Endothelial cell (in vitro differentiated cells): ENCODE measurements at regions not wholly inside any gene's neighbourhood (a gene's known extent, or its start where the extent isn't known, plus 50 kb on each side); places are given as distances from the start of the nearest gene placed in this dataset.
"Not testable (repeated sequence)": the region's sequence is repeated elsewhere in the genome, so short reads cannot be mapped to it uniquely, and the experiment has no call there.

Source experiments
- DNase-seq: peaks from one replicate; pipeline ENCODE4 v3.0.0; 2021; ENCODE audit warnings: low spot score
- H3K27ac Mint-ChIP-seq: one replicate; pipeline ENCODE4 v1.8.0; 2021; ENCODE audit warnings: mixed read lengths, inconsistent platforms; ENCODE audit not compliant: unreplicated experiment
- H3K27me3 Mint-ChIP-seq: one replicate; pipeline ENCODE4 v1.8.0; 2021; ENCODE audit warnings: mild to moderate bottlenecking, moderate library complexity, mixed read lengths, inconsistent platforms; ENCODE audit not compliant: unreplicated experiment
- H3K36me3 Mint-ChIP-seq: one replicate; pipeline ENCODE4 v1.8.0; 2021; ENCODE audit warnings: mild to moderate bottlenecking, low read depth, mixed read lengths, inconsistent platforms; ENCODE audit not compliant: unreplicated experiment
- H3K4me1 Mint-ChIP-seq: one replicate; pipeline ENCODE4 v1.8.0; 2021; ENCODE audit warnings: mild to moderate bottlenecking, mixed read lengths, inconsistent platforms; ENCODE audit not compliant: unreplicated experiment
- H3K4me3 Mint-ChIP-seq: one replicate; pipeline ENCODE4 v1.8.0; 2021; ENCODE audit warnings: mild to moderate bottlenecking, mixed read lengths, inconsistent platforms; ENCODE audit not compliant: unreplicated experiment
- H3K9me3 Mint-ChIP-seq: one replicate; pipeline ENCODE4 v1.8.0; 2021; ENCODE audit warnings: mixed read lengths, inconsistent platforms; ENCODE audit not compliant: unreplicated experiment
- TF ChIP-seq, protein P1 (sequence below): fragments of 200-600 bp; sonication (generic); IDR thresholded peaks from one replicate; pipeline ENCODE4 v1.5.0; 2021; ENCODE audit warnings: antibody characterized with exemption; ENCODE audit not compliant: unreplicated experiment

GRCh38 chr4:82097504-82097903 lies 276.3 kb downstream of the HNRNPD start:
- no peak for DNase-seq
- Mint-ChIP-seq H3K27me3 (no peaks in the 10 kb centered on the region), H3K4me1 (peaks cover 7% of the 10 kb centered on the region), H3K9me3 (no peaks in the 10 kb centered on the region), H3K27ac (no peak overlapping the region), H3K36me3 (no peaks in the 10 kb centered on the region), H3K4me3 (no peak overlapping the region)
- TF ChIP-seq, protein P1, sequence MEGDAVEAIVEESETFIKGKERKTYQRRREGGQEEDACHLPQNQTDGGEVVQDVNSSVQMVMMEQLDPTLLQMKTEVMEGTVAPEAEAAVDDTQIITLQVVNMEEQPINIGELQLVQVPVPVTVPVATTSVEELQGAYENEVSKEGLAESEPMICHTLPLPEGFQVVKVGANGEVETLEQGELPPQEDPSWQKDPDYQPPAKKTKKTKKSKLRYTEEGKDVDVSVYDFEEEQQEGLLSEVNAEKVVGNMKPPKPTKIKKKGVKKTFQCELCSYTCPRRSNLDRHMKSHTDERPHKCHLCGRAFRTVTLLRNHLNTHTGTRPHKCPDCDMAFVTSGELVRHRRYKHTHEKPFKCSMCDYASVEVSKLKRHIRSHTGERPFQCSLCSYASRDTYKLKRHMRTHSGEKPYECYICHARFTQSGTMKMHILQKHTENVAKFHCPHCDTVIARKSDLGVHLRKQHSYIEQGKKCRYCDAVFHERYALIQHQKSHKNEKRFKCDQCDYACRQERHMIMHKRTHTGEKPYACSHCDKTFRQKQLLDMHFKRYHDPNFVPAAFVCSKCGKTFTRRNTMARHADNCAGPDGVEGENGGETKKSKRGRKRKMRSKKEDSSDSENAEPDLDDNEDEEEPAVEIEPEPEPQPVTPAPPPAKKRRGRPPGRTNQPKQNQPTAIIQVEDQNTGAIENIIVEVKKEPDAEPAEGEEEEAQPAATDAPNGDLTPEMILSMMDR: no peak

DNA sequence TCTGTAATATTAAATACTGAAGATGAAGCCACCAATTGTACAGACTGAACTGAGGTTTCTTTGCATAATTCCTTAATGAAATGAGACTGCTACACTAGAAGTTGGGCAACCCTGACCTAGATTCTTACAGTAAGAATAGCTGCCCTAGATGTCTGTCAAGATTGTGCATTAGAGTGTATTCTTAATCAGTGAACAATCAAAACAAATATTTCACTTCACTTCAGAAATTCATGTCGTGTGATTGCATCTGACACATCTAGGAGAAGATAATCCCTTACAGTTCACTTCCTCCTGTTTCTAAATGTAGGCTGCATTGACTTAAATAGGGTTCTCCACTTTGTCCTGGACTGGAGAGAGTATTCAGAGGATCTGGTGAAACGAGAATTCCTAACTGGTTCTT lies 283.1 kb downstream of the HNRNPD start:
- TF ChIP-seq, protein P1: no peak
- Mint-ChIP-seq H3K4me1 (no peaks in the 10 kb centered on the region), H3K9me3 (no peaks in the 10 kb centered on the region), H3K27me3 (no peaks in the 10 kb centered on the region), H3K36me3 (no peaks in the 10 kb centered on the region), H3K27ac (no peak overlapping the region), H3K4me3 (no peak overlapping the region)
- no peak for DNase-seq

GRCh38 chr4:82084747-82085146 lies 289.0 kb downstream of the HNRNPD start:
- no peaks in the 10 kb centered on the region for H3K4me1 Mint-ChIP-seq
- no peaks in the 10 kb centered on the region for H3K9me3 Mint-ChIP-seq
- TF ChIP-seq, protein P1: no peak
- H3K27me3 Mint-ChIP-seq: no peaks in the 10 kb centered on the region
- H3K27ac Mint-ChIP-seq: no peak overlapping the region
- no peak for DNase-seq
- H3K36me3 Mint-ChIP-seq: no peaks in the 10 kb centered on the region
- H3K4me3 Mint-ChIP-seq: no peak overlapping the region

- not testable (repeated sequence) for H3K27ac Mint-ChIP-seq, H3K27me3 Mint-ChIP-seq, H3K4me3 Mint-ChIP-seq, H3K36me3 Mint-ChIP-seq, H3K9me3 Mint-ChIP-seq, DNase-seq, H3K4me1 Mint-ChIP-seq
Observed at GRCh38 chr4:82077471-82077995, 296.3 kb downstream of the HNRNPD start.

DNA sequence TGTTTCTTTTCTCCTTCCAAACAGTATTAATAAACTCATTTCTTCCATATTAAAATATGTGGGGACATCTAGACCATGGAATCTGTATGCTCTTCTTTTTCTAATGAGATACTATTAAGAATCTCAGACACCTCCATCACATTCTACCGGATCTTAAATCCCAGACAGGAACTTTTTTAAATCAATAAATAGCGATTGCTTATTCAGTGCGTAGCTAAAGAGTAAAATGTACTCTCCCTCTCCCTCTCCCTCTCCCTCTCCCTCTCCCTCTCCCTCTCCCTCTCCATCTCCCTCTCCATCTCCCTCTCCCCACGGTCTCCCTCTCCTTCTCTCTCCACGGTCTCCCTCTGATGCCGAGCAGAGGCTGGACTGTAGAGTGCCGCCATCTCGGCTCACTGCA lies 297.0 kb downstream of the HNRNPD start:
- TF ChIP-seq, protein P1: no peak
- Mint-ChIP-seq H3K36me3 (no peaks in the 10 kb centered on the region), H3K4me3 (no peak overlapping the region), H3K27ac (no peak overlapping the region), H3K9me3 (no peaks in the 10 kb centered on the region), H3K27me3 (peaks cover 1% of the 10 kb centered on the region), H3K4me1 (no peaks in the 10 kb centered on the region)
- DNase-seq: no peak
